Hepatocyte (in vitro differentiated cells): ENCODE measurements at regions not wholly inside any gene's neighbourhood (a gene's known extent, or its start where the extent isn't known, plus 50 kb on each side); places are given as distances from the start of the nearest gene placed in this dataset.

Experiments
- CTCF ChIP-seq: fragments of 200-600 bp; sonication (generic); IDR thresholded peaks from 2 replicates; pipeline ENCODE4 v1.5.1; 2016; ENCODE audit warnings: antibody characterized with exemption, mild to moderate bottlenecking; ENCODE audit not compliant: poor library complexity
- EZH2 ChIP-seq: fragments of 200-600 bp; sonication (generic); IDR thresholded peaks from 2 replicates; pipeline ENCODE4 v1.6.1; 2016; ENCODE audit warnings: antibody characterized with exemption, mild to moderate bottlenecking, borderline replicate concordance
- EZH2phosphoT487 ChIP-seq: fragments of 200-600 bp; sonication (generic); IDR thresholded peaks from one replicate; pipeline ENCODE4 v1.6.1; 2018; ENCODE audit warnings: antibody characterized with exemption, mild to moderate bottlenecking, low read depth, moderate library complexity; ENCODE audit not compliant: unreplicated experiment, severe bottlenecking

GRCh38 chr18:52000435-52000834, 339.6 kb upstream of the DCC start:
- TF ChIP-seq CTCF (no peak), EZH2phosphoT487 (no peak), EZH2 (no peak)
